Aorta (tissue), 5 donors: ENCODE measurements at regions not wholly inside any gene's neighbourhood (a gene's known extent, or its start where the extent isn't known, plus 50 kb on each side); places are given as distances from the start of the nearest gene placed in this dataset.
"Not testable (repeated sequence)": the region's sequence is repeated elsewhere in the genome, so short reads cannot be mapped to it uniquely, and the experiment has no call there.

Experiments
- ATAC-seq: fragments of 200-7000 bp; cut with Tn5 transposase; one replicate; pipeline ENCODE4 v1.9.1; 2022; ENCODE audit warnings: moderate library complexity; ENCODE audit not compliant: low FRiP score
- DNase-seq, 2 donors: peaks; one replicate each; pipeline ENCODE4 v3.0.0-alpha.2; 2020
- H3K27ac ChIP-seq, 2 donors: one replicate each; pipeline ENCODE4 v1.5.1; 2013; ENCODE audit warnings: low read length in 2 of 2, mild to moderate bottlenecking in 2 of 2, moderate library complexity in 2 of 2, control low read depth in 1 of 2, inconsistent platforms in 1 of 2, low read depth in 1 of 2
- H3K27me3 ChIP-seq, 2 donors: one replicate each; pipeline ENCODE4 v1.6.1; 2013; ENCODE audit warnings: control low read depth in 1 of 2, low read length in 1 of 2, mild to moderate bottlenecking in 1 of 2, moderate library complexity in 1 of 2; ENCODE audit not compliant: insufficient read depth in 2 of 2, control insufficient read depth in 1 of 2
- H3K36me3 ChIP-seq, 2 donors: one replicate each; pipeline ENCODE4 v1.6.1; 2013; ENCODE audit warnings: control low read depth in 1 of 2, low read length in 1 of 2, mild to moderate bottlenecking in 1 of 2; ENCODE audit not compliant: insufficient read depth in 2 of 2, control insufficient read depth in 1 of 2
- H3K4me1 ChIP-seq, 2 donors: one replicate each; pipeline ENCODE4 v1.6.1; 2013; ENCODE audit warnings: low read length in 2 of 2, control low read depth in 1 of 2, mild to moderate bottlenecking in 1 of 2, moderate library complexity in 1 of 2; ENCODE audit not compliant: insufficient read depth in 2 of 2, control insufficient read depth in 1 of 2
- H3K4me3 ChIP-seq, 2 donors: one replicate each; pipeline ENCODE4 v1.5.1; 2013; ENCODE audit warnings: low read length in 2 of 2, control low read depth in 1 of 2, mild to moderate bottlenecking in 1 of 2
- H3K9me3 ChIP-seq: one replicate; pipeline ENCODE4 v1.6.1; 2013; ENCODE audit warnings: mild to moderate bottlenecking, low read length; ENCODE audit not compliant: control insufficient read depth
- WGBS, 2 donors: extraction: QIAGEN DNeasy Blood & Tissue Kit; methylation state at CpG; one replicate each; pipeline ENCODE4 v1.1.7; 2013; 5-methylcytosine and 5-hydroxymethylcytosine counted together
- intact Hi-C, 2 donors: fragments of 100-400 bp; cut with DNase I; formaldehyde crosslinking; loops; one replicate each; pipeline versions ENCODE4 v1.14.2 to v1.15.0; 2022
- donor health status: healthy with polysubstance abuse.
- donor health status: Bipolar disorder and iron deficiency.
- donor health status: DM: no; HTN: no; CAD: no.
- donor health status: DM: no; HTN: no; CAD: no.
- donor health status: DM: yes; HTN: yes; CAD: no.

DNA sequence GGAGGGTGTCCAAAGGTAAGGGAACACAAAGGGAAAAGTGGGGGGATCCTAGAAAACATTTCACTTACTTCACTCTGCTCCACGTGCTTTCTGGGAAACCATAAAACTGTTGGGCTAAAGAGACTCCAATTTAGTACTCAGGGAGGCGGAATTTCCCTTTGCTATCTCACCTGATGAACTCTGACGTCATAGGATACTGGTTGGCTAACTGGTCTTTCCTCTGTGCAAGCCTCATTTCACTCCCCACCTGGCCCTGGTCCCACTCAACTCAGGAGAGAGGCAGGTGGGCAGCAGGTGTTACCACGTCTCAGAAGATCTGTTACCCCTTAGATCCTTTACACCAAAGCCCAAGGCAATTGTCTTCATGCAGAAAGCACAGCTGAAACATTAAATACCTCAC lies 51.8 kb upstream of the PMAIP1 start:
- ATAC-seq (no peak), DNase-seq (no peak)
- H3K27me3 ChIP-seq = no peaks in the 10 kb centered on the region
- no peaks in the 10 kb centered on the region for H3K9me3 ChIP-seq
- H3K36me3 ChIP-seq = no peaks in the 10 kb centered on the region
- no peaks in the 10 kb centered on the region for H3K4me1 ChIP-seq
- no peak overlapping the region for H3K4me3 ChIP-seq
- H3K27ac ChIP-seq = no peak overlapping the region
- intact Hi-C loops = no loop called here
- WGBS, 2 donors = 64 to 67% methylated on average over 4 of the region's 4 CpGs

DNA sequence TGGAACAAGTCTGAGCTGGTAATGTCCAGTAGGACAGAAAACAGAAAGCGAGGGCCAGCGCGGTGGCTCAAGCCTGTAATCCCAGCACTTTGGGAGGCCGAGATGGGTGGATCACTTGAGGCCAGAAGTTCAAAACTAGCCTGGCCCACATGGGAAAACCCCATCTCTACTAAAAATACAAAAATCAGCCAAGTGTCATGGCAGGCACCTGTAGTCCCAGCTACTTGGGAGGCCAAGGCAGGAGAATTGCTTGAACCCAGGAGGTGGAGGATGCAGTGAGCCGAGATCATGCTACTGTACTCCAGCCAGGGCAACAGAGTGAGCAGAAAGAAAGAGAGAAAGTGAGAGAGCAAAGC lies 52.3 kb upstream of the PMAIP1 start:
- ATAC-seq, H3K36me3 ChIP-seq, DNase-seq, H3K9me3 ChIP-seq, H3K4me1 ChIP-seq, H3K27me3 ChIP-seq, H3K4me3 ChIP-seq, intact Hi-C loops, H3K27ac ChIP-seq: not testable (repeated sequence)
- 83 to 87% methylated on average over 5 of the region's 5 CpGs for WGBS, 2 donors

DNA sequence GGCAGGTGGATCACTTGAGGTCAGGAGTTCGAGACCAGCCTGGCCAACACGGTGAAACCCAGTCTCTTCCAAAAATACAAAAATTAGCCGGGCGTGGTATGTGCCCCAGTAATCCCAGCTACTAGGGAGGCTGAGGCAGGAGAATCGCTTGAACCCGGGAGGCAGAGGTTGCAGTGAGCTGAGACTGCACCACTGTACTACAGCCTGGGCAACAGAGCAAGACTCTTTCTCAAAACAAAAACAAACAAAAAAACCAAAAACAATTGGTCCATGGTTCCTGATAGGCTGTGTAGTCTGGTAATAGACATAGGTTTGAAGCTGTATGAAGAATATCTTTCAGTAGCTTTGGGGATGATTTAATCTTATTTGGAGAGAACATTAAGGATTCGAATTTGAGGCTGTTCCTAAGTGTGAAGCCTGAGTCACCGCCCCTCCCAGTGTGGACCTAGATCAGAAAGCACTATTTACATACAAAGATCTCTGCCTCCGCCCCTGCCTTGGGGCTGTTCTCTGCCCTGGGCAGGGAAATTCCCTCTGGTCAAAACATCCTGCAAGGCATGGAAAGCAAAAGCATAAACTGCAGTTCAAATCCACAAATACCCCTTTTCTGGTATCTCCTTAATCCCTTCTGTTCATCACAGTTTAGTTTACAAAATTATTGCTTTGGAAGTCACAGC lies 52.8 kb upstream of the PMAIP1 start:
- Histone ChIP-seq H3K36me3 (no peaks in the 10 kb centered on the region), H3K4me3 (no peak overlapping the region), H3K9me3 (no peaks in the 10 kb centered on the region), H3K27me3 (no peaks in the 10 kb centered on the region), H3K27ac (no peak overlapping the region), H3K4me1 (no peaks in the 10 kb centered on the region)
- 77 to 83% methylated on average over 9 of the region's 9 CpGs for WGBS, 2 donors
- DNase-seq = no peak
- intact Hi-C loops = no loop called here
- no peak for ATAC-seq

DNA sequence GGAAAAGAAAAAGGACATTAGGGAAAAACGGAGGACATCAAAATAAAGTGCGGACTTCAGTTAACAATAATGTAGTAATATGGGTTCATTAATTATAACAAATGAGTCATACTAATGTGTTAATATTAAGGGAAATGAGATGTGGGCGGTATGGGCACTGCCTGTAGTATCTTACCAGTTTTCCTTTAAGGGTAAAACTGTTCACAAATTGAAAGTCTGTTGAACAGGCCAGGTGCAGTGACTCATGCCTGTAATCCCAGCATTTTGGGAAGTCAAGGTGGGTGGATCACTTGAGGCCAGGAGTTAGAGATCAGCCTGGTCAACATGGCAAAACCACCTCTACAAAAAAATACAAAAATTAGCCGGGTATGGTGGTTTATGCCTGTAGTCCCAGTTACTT lies 56.8 kb upstream of the PMAIP1 start:
- H3K27ac ChIP-seq = no peak overlapping the region
- no peaks in the 10 kb centered on the region for H3K36me3 ChIP-seq
- H3K4me1 ChIP-seq = no peaks in the 10 kb centered on the region
- no peaks in the 10 kb centered on the region for H3K9me3 ChIP-seq
- intact Hi-C loops = no loop called here
- 85 to 90% methylated on average over 4 of the region's 4 CpGs for WGBS, 2 donors
- ATAC-seq = no peak
- H3K4me3 ChIP-seq = no peak overlapping the region
- DNase-seq = no peak
- no peaks in the 10 kb centered on the region for H3K27me3 ChIP-seq

DNA sequence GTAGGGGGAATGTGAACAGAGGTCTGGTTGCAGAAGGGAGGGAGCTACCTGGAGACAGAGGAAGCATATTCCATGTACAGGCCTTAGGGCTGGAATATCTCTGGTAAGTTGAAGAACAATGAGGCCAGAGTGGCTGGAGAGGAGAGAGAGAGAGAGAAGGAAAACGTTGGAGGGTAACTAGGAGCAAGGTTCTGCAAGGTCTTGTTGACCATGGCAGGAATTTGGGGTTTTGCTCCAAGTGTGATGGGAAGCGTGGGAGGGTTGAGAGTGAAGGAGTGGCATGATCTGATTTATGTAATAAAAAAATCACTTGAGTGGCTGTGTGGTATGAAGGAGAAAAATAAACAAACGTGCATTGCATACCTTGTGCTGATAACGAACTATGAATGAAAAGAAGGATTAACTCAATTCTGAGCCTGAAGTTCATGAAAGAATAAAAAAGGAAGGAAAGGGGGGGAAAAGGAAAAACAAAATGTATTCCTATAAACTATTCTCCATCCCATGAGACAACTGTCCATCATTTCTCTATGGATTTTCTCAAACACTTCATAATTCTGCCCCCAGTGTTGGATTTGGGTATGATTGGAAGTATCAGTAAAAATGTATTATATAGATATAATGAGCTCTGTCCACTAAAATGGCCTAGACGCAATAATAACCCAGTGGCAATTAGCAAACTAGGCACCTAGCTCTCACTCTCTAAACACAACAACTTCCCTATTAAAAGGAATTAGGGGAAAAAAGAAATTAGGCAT lies 59.7 kb upstream of the PMAIP1 start:
- no peak overlapping the region for H3K4me3 ChIP-seq
- intact Hi-C loops = no loop called here
- H3K9me3 ChIP-seq = no peaks in the 10 kb centered on the region
- ATAC-seq = no peak
- no peak overlapping the region for H3K27ac ChIP-seq
- H3K27me3 ChIP-seq = no peaks in the 10 kb centered on the region
- no peaks in the 10 kb centered on the region for H3K36me3 ChIP-seq
- DNase-seq = no peak
- WGBS, 2 donors = 36 to 37% methylated on average over 5 of the region's 5 CpGs
- H3K4me1 ChIP-seq = no peaks in the 10 kb centered on the region

DNA sequence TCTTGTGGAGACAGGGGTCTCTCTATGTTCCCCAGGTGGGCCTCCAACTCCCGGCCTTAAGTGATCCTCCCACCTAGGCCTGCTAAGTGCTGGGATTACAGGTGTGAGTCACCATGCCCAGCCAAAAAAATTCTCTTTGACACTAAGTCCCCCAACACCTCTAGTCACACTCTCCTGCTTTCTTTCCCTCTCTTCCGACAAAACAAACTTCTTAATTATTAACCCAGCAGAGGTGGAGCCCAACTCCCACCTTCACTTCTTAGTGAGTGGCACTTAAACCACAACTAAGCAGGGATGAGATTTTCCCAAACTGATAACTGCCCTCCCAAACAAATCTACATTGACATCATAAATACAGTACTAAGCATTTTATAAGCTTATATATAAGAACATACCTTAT lies 60.5 kb upstream of the PMAIP1 start:
- Histone ChIP-seq H3K36me3 (no peaks in the 10 kb centered on the region), H3K4me1 (no peaks in the 10 kb centered on the region), H3K27me3 (no peaks in the 10 kb centered on the region), H3K9me3 (no peaks in the 10 kb centered on the region), H3K27ac (no peak overlapping the region), H3K4me3 (no peak overlapping the region)
- WGBS, 2 donors = 78 to 91% methylated on average over 2 of the region's 2 CpGs
- ATAC-seq (no peak), DNase-seq (no peak)
- intact Hi-C loops = no loop called here

DNA sequence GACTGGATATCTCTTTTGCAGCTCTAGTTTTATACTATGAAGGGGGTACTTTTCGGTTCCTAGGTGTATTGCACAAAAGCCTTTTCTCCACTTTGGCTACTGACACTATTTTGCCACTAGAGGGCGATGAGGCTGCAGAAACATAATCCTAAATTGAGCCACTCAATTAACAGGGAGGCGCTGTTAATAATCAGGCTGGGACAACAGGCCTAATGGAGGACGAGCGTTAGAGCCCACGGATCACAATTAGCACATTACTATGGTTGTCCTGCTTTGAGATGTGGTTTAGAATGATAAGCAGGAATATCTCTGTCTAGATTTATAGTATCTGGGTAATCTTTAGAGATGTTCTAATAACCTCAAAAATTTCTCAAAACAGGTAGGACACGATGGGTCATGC lies 62.2 kb upstream of the PMAIP1 start:
- Histone ChIP-seq H3K27me3 (no peaks in the 10 kb centered on the region), H3K36me3 (no peaks in the 10 kb centered on the region), H3K4me1 (no peaks in the 10 kb centered on the region), H3K9me3 (no peaks in the 10 kb centered on the region), H3K4me3 (no peak overlapping the region), H3K27ac (no peak overlapping the region)
- ATAC-seq (no peak), DNase-seq (no peak)
- intact Hi-C loops = no loop called here
- 20 to 23% methylated on average over 7 of the region's 7 CpGs for WGBS, 2 donors

DNA sequence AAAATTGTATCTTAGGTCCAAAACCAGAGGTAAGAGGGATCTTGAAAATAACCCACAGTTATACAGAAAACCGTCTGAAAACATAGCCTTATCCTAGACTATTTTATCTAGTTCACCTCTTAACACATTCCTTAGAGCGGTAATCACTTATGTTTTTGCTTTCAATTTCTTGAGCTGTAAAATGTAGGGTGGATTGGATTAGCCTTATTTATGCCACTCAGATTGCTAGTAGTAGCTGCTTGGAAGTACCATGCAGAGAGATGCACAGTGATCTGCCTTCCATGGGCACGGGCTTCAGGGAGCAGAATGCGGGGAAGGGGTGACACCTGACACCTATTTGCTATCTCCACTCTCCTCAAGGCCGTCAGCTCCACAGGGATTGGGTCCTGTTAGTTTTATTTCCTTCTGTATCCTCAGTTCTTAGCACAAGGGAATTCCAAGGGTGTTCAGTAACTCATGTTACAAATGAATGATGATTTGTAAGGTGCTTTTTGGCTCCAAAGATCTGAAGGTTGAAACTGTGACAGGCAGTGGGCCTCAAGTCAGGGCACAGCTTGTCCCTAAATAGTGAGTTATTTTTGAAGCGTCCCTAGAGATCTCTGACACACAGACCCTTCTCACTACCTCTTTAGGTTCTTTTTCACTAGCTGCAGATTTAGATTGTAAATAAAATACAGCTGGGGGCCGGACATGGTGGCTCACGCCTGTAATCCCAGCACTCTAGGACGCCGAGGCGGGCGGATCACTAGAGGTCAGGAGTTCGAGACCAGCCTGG lies 64.0 kb upstream of the PMAIP1 start:
- Histone ChIP-seq H3K4me1 (no peaks in the 10 kb centered on the region), H3K36me3 (no peaks in the 10 kb centered on the region), H3K9me3 (no peaks in the 10 kb centered on the region), H3K27me3 (peaks cover 0 to 2% of the 10 kb centered on the region in 2 donors), H3K4me3 (no peak overlapping the region), H3K27ac (no peak overlapping the region)
- intact Hi-C loops = no loop called here
- ATAC-seq = no peak
- 26 to 30% methylated on average over 13 of the region's 13 CpGs for WGBS, 2 donors
- no peak for DNase-seq

DNA sequence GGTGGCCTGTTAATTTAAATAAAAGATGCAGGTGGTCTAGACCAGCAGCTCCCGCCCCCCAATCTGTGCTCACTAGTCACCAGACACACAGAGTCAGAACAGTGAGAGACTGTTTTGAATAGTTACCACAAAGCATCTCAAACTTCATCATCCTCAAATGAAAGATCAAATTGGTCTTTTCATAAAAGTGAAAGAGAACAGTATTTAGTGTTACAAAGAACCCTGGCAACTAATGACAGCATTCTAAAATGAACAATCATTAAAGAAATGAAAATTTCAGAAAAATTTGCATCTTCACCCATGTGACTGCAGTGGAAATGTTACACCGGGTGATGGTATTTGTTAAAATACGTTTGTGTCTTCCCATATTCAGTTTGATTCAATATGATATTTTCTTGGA lies 65.5 kb upstream of the PMAIP1 start:
- no peaks in the 10 kb centered on the region for H3K4me1 ChIP-seq
- H3K9me3 ChIP-seq = no peaks in the 10 kb centered on the region
- no peak overlapping the region for H3K27ac ChIP-seq
- H3K4me3 ChIP-seq = no peak overlapping the region
- peaks cover 0 to 2% of the 10 kb centered on the region in 2 donors for H3K27me3 ChIP-seq
- H3K36me3 ChIP-seq = no peaks in the 10 kb centered on the region
- intact Hi-C loops = no loop called here
- 54 to 56% methylated on average over 3 of the region's 3 CpGs for WGBS, 2 donors
- ATAC-seq = no peak
- no peak for DNase-seq
